Panc1 (cell line): ENCODE measurements at regions not wholly inside any gene's neighbourhood (a gene's known extent, or its start where the extent isn't known, plus 50 kb on each side); places are given as distances from the start of the nearest gene placed in this dataset.

Experiments
- SIN3A ChIP-seq: IDR thresholded peaks from 2 replicates; pipeline ENCODE4 v1.6.1; 2012; ENCODE audit warnings: low read depth, mild to moderate bottlenecking, low read length, moderate library complexity, borderline replicate concordance; ENCODE audit not compliant: insufficient read depth
- TF ChIP-seq, protein P1 (sequence below): fragments of 450-650 bp; IDR thresholded peaks from 2 replicates; pipeline ENCODE4 v1.5.1; 2017; ENCODE audit warnings: mild to moderate bottlenecking

DNA sequence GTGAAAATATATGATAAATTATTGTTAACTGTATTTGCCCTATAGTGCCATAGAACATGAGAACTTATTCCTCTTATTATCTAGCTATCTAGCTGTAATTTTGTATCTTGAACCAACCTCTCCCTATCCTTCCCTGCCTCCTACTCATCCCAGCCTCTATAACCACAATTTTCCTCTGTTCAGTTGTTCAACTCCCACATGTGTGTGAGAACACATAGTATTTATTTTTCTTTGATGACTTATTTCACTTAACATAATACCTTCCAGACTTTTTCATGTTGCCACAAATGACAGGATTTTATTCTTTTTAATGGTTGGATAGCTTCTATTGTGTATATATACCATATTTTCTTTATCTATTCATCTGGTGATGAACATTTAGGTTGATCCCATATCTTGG, 85.4 kb upstream of the SUCLG2 start:
- TF ChIP-seq, protein P1, sequence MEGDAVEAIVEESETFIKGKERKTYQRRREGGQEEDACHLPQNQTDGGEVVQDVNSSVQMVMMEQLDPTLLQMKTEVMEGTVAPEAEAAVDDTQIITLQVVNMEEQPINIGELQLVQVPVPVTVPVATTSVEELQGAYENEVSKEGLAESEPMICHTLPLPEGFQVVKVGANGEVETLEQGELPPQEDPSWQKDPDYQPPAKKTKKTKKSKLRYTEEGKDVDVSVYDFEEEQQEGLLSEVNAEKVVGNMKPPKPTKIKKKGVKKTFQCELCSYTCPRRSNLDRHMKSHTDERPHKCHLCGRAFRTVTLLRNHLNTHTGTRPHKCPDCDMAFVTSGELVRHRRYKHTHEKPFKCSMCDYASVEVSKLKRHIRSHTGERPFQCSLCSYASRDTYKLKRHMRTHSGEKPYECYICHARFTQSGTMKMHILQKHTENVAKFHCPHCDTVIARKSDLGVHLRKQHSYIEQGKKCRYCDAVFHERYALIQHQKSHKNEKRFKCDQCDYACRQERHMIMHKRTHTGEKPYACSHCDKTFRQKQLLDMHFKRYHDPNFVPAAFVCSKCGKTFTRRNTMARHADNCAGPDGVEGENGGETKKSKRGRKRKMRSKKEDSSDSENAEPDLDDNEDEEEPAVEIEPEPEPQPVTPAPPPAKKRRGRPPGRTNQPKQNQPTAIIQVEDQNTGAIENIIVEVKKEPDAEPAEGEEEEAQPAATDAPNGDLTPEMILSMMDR, result no peak
- no peak for TF ChIP-seq SIN3A
